HepG2 (cell line): ENCODE measurements at regions not wholly inside any gene's neighbourhood (a gene's known extent, or its start where the extent isn't known, plus 50 kb on each side); places are given as distances from the start of the nearest gene placed in this dataset.

Experiments used
- ATAC-seq: fragments of 200-7000 bp; cut with Tn5 transposase; 3 replicates; pipeline ENCODE4 v1.9.1; 2020; ENCODE audit warnings: mild to moderate bottlenecking, moderate library complexity
- BruUV-seq: library from RNA; stranded (reverse); fragments of 400-500 nt; replicated peaks from 2 replicates; lab custom pipeline; 2021; lab: Mats Ljungman, UMichigan
- CTCF ChIA-PET: fragments of 300-600 bp; formaldehyde crosslinking; extraction: SDS; loops from one replicate; lab custom pipeline; 2021; ENCODE audit warnings: low total read pairs, inconsistent platforms, low intra/inter-chr PET ratio; lab: Yijun Ruan, JAX
- POLR2A ChIA-PET: fragments of 350-600 bp; sonication (Branson Sonifier 250); formaldehyde crosslinking; loops from one replicate; lab custom pipeline; 2020; ENCODE audit warnings: antibody characterized with exemption, inconsistent platforms; lab: Yijun Ruan, JAX
- DNase-seq: peaks from one replicate; pipeline ENCODE4 v3.0.0-alpha.2; 2015; ENCODE audit warnings: low spot score
- FAIRE-seq: peaks from 3 replicates; lab custom pipeline; 2011; peaks lifted over from hg19 to GRCh38; lab: Jason Lieb, UNC
- H2AFZ ChIP-seq: one replicate; pipeline ENCODE4 v1.6.1; 2011; ENCODE audit warnings: low read length, inconsistent platforms
- H3K27ac ChIP-seq: fragments of 300-600 bp; 3 replicates; pipeline ENCODE4 v1.8.0; 2011; ENCODE audit warnings: mixed run types, mild to moderate bottlenecking, mixed read lengths, low read length, inconsistent platforms; ENCODE audit not compliant: insufficient read depth; ENCODE audit errors: extremely low read length
- H3K27me3 ChIP-seq, 2 experiments: fragments of 200-600 bp in 1 of 2; 2 replicates in 1 of 2; 3 replicates in 1 of 2; pipeline versions ENCODE4 v1.6.0 to v1.8.0; 2011; ENCODE audit warnings: low read length in 2 of 2, mild to moderate bottlenecking in 2 of 2, moderate library complexity in 2 of 2, inconsistent platforms in 1 of 2; ENCODE audit not compliant: insufficient read depth in 2 of 2, control insufficient read depth in 1 of 2
- H3K36me3 ChIP-seq, 2 experiments: fragments of 200-600 bp in 1 of 2; replicated peaks in 1 of 2; 2 replicates in 1 of 2; 3 replicates in 1 of 2; pipeline versions ENCODE4 v1.5.1 to v1.8.0; 2011; ENCODE audit warnings: low read length in 2 of 2, inconsistent platforms in 1 of 2; ENCODE audit not compliant: insufficient read depth in 2 of 2, control insufficient read depth in 1 of 2
- H3K4me1 ChIP-seq: 2 replicates; pipeline ENCODE4 v1.5.1; 2012; ENCODE audit warnings: low read length, inconsistent platforms; ENCODE audit not compliant: insufficient read depth
- H3K4me2 ChIP-seq: 2 replicates; pipeline ENCODE4 v1.6.0; 2011; ENCODE audit warnings: low read depth, low read length, inconsistent platforms
- H3K4me3 ChIP-seq, 3 experiments: fragments of 200-600 bp in 1 of 3; sonication (generic), shearing (Covaris generic) in 1 of 3; replicated peaks in 1 of 3; 2 replicates each; pipeline ENCODE4 v1.5.1; 2011 to 2016; ENCODE audit warnings: low read length in 3 of 3, inconsistent platforms in 2 of 3, low read depth in 2 of 3, mild to moderate bottlenecking in 2 of 3, control low read depth in 1 of 3, mixed read lengths in 1 of 3; ENCODE audit not compliant: insufficient read depth in 1 of 3
- H3K79me2 ChIP-seq: one replicate; pipeline ENCODE4 v1.6.1; 2011; ENCODE audit warnings: low read length, inconsistent platforms; ENCODE audit not compliant: insufficient read depth
- H3K9ac ChIP-seq: 2 replicates; pipeline ENCODE4 v1.6.0; 2011; ENCODE audit warnings: mild to moderate bottlenecking, low read depth, low read length, inconsistent platforms; ENCODE audit not compliant: insufficient read depth
- H3K9me3 ChIP-seq: 2 replicates; pipeline ENCODE4 v1.5.1; 2012; ENCODE audit warnings: mild to moderate bottlenecking, low read length
- H4K20me1 ChIP-seq: 2 replicates; pipeline ENCODE4 v1.6.0; 2011; ENCODE audit warnings: inconsistent platforms, mild to moderate bottlenecking, low read length, moderate library complexity; ENCODE audit not compliant: insufficient read depth
- BRD4 ChIP-seq: sonication (generic); formaldehyde crosslinking; IDR thresholded peaks from 2 replicates; pipeline ENCODE4 v1.4.0; 2020; ENCODE audit warnings: missing genetic modification reagents
- HDAC6 ChIP-seq: fragments of 200-600 bp; sonication (generic); IDR thresholded peaks from 2 replicates; pipeline ENCODE4 v1.7.0; 2017; ENCODE audit warnings: mild to moderate bottlenecking, antibody characterized with exemption, low read length, low read depth
- NR2C2 ChIP-seq: sonication (generic); formaldehyde crosslinking; IDR thresholded peaks from 2 replicates; pipeline ENCODE4 v1.4.0; 2020; ENCODE audit warnings: missing genetic modification reagents, mild to moderate bottlenecking, moderate library complexity, borderline replicate concordance
- POGK ChIP-seq: sonication (generic); formaldehyde crosslinking; conservative IDR thresholded peaks from 2 replicates; pipeline ENCODE4 v1.8.0; 2022; ENCODE audit warnings: mild to moderate bottlenecking, moderate library complexity, missing genetic modification reagents
- ZNF318 ChIP-seq: sonication (generic); formaldehyde crosslinking; IDR thresholded peaks from 2 replicates; pipeline ENCODE4 v1.4.0; 2020; ENCODE audit warnings: mild to moderate bottlenecking, missing genetic modification reagents
- ZNF337 ChIP-seq: sonication (generic); formaldehyde crosslinking; IDR thresholded peaks from 2 replicates; pipeline ENCODE4 v1.5.1; 2020; ENCODE audit warnings: missing genetic modification reagents, low read depth, mild to moderate bottlenecking, borderline replicate concordance
- ZNF501 ChIP-seq: sonication (generic); formaldehyde crosslinking; IDR thresholded peaks from 2 replicates; pipeline ENCODE4 v1.5.1; 2020; ENCODE audit warnings: mild to moderate bottlenecking, moderate library complexity, missing genetic modification reagents
- ZNF564 ChIP-seq: sonication (generic); formaldehyde crosslinking; IDR thresholded peaks from 2 replicates; pipeline ENCODE4 v1.8.1; 2023; ENCODE audit warnings: mild to moderate bottlenecking, missing genetic modification reagents
- ZNF704 ChIP-seq: sonication (generic); formaldehyde crosslinking; IDR thresholded peaks from 2 replicates; pipeline ENCODE4 v1.8.1; 2023; ENCODE audit warnings: mild to moderate bottlenecking, inconsistent platforms, moderate library complexity, missing genetic modification reagents, borderline replicate concordance
- ZNF709 ChIP-seq: sonication (generic); formaldehyde crosslinking; IDR thresholded peaks from 2 replicates; pipeline ENCODE4 v1.5.0; 2020; ENCODE audit warnings: mild to moderate bottlenecking, missing genetic modification reagents
- ZNF740 ChIP-seq: sonication (generic); formaldehyde crosslinking; IDR thresholded peaks from 2 replicates; pipeline ENCODE4 v1.4.0; 2020; ENCODE audit warnings: missing genetic modification reagents
- WGBS: methylation state at CpG from one replicate; pipeline ENCODE4 v1.1.6; 2017; ENCODE audit warnings: low lambda C conversion rate; 5-methylcytosine and 5-hydroxymethylcytosine counted together
- in situ Hi-C: cut with HindIII; loops from 2 replicates; pipeline ENCODE4 v1.10.0; 2017; ENCODE audit warnings: low pct_unique_long_range_greater_than_20kb; ENCODE audit not compliant: extremely low pct_ligation_motif_present
- intact Hi-C: fragments of 100-400 bp; cut with micrococcal nuclease; formaldehyde crosslinking; loops from one replicate; pipeline ENCODE4 v1.10.0; 2022; ENCODE audit not compliant: unreplicated experiment

GRCh38 chr10:120328647-120329046, 128.4 kb upstream of the PLPP4 start (continued):
- no peak for TF ChIP-seq ZNF318 (CRISPR knock-in tag)

- POLR2A ChIA-PET, result no interaction called here
- BruUV-seq, result no TSS peak
- CTCF ChIA-PET, result interaction anchor here (3.0 kb wide), 1 partner anchor 113 kb away, joined by 32 read pairs; no protein-coding TSS in a partner anchor
- no peak overlapping the region for H3K4me2 ChIP-seq
- H2AFZ ChIP-seq, result no peak overlapping the region
- H3K9me3 ChIP-seq, result no peaks in the 10 kb centered on the region
- no peaks in the 10 kb centered on the region for H3K79me2 ChIP-seq
- FAIRE-seq, result no peak
- H3K9ac ChIP-seq, result no peak overlapping the region
- intact Hi-C loops (no loop called here), in situ Hi-C loops (loop anchor here (25.0 kb wide), 1 partner anchor 648 kb away; no protein-coding TSS in a partner anchor)
- no peaks in the 10 kb centered on the region for H3K36me3 ChIP-seq
- no peak overlapping the region for H3K27ac ChIP-seq
- H3K27me3 ChIP-seq, result peaks cover 0 to 7% of the 10 kb centered on the region in 2 experiments; a peak in 1 of 5 replicates
- H3K4me3 ChIP-seq, result no peak overlapping the region
- H3K4me1 ChIP-seq, result no peaks in the 10 kb centered on the region
- 6% methylated on average over 3 of the region's 3 CpGs for WGBS
- ATAC-seq, result no peak
- no peak for DNase-seq
- H4K20me1 ChIP-seq, result no peaks in the 10 kb centered on the region; the same call in 1 of the 2 replicates
- TF ChIP-seq BRD4 (CRISPR knock-in tag), result no peak
- TF ChIP-seq HDAC6, result no peak
- no peak for TF ChIP-seq ZNF337 (CRISPR knock-in tag)
- TF ChIP-seq NR2C2, result no peak
- no peak for TF ChIP-seq ZNF709 (CRISPR knock-in tag)
- no peak for TF ChIP-seq ZNF564 (CRISPR knock-in tag)
- no peak for TF ChIP-seq ZNF740 (CRISPR knock-in tag)
- TF ChIP-seq ZNF501, result no peak
- TF ChIP-seq POGK, result no peak
- TF ChIP-seq ZNF704 (CRISPR knock-in tag), result no peak
These were observed 121.5 kb upstream of the PLPP4 start for GRCh38 chr10:120335553-120335952.
